IPS-18c (cell line): ENCODE measurements at regions not wholly inside any gene's neighbourhood (a gene's known extent, or its start where the extent isn't known, plus 50 kb on each side); places are given as distances from the start of the nearest gene placed in this dataset.

Source experiments
- H3K4me3 ChIP-seq: 2 replicates; pipeline ENCODE4 v1.7.0; 2013; ENCODE audit warnings: low read depth, mild to moderate bottlenecking, low read length, moderate library complexity; ENCODE audit not compliant: insufficient read depth
- H3K9me3 ChIP-seq: one replicate; pipeline ENCODE4 v1.6.1; 2013; ENCODE audit warnings: mild to moderate bottlenecking, low read length, moderate library complexity; ENCODE audit not compliant: control insufficient read depth, insufficient read depth

DNA sequence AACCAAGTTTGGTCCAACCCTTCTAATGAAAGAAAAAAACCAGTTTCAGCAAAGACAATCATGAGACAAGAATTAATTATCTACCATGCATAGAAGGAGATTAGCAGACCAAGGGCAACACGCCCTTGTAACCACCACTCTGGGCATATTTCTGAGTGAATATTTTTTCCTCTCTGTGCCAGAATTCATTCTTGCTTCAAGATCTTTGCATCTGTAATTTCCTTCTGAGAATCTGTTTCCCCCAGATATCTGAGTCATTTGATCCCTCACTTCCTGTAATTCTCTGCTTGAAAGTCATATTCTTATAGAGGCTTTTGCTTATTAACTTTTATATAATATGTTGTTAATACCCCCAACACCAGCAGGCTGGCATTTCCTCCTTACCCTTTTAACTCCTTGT, 243.7 kb downstream of the SLC16A7 start:
- H3K9me3 ChIP-seq: no peaks in the 10 kb centered on the region
- H3K4me3 ChIP-seq: no peak overlapping the region

DNA sequence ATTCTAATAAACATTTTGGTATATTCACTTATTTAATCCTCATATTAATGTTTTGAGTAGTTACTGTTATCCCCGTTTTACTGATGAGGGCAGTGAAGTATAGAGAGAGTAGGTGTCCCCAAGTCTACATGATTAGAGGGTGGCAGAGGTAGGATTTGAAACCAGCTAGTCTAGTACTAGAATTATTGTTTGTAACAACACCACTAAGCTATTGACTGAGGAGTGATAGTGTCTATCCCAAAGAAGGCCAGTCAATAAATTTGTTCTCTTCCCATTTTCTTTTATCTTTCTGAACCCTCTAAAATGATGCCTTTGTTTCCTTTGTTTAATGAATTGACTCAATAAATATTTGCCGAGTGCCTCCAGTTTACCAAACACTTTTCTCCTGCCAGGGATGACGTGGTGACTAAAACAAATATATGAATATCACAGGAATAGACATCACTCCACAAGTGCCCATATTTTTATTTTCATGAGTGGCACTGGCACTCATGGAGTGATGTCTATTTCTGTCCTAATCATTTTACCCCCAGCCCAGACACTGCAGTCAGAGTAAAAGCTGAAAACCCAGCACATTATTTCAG, 247.5 kb downstream of the SLC16A7 start:
- H3K9me3 ChIP-seq: no peaks in the 10 kb centered on the region
- H3K4me3 ChIP-seq: no peak overlapping the region

DNA sequence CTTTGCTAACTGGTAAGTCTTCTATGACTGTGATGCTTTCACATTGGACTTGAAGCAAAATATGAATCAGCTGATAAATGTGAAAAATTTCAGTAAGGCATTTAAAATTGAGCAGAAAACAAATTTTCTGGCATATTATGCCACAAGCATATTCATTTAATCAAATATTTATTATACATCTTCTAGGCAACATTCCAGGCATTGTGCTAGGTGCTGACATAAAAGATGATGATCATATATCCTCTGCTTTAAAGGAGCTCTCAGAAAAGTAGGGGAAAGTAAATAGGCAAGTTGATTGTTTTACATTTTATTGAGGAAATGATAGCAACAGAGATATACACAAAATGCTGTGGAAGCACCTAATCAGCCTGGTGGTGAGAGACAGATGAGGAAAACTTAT, 248.9 kb downstream of the SLC16A7 start:
- no peaks in the 10 kb centered on the region for H3K9me3 ChIP-seq
- H3K4me3 ChIP-seq: no peak overlapping the region

DNA sequence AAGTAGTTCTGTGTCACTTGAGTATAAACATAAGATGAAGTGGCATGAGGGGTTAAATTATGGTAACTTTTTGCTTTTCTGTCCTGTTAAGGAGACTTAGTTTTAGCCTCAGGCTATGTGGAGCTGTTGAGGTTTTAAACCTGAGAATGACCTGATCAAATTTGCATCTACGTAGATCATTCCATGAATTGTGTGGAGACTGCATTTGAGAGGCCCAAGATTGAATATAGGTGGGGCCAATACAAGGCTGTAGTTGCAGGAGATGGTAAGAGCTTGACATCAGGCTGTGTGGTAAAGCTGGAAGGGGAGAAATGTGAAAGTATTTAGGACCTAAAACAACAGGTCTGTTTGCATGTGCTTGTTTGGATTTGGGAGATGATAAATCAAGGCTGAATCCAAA, 249.5 kb downstream of the SLC16A7 start:
- H3K9me3 ChIP-seq: no peaks in the 10 kb centered on the region

DNA sequence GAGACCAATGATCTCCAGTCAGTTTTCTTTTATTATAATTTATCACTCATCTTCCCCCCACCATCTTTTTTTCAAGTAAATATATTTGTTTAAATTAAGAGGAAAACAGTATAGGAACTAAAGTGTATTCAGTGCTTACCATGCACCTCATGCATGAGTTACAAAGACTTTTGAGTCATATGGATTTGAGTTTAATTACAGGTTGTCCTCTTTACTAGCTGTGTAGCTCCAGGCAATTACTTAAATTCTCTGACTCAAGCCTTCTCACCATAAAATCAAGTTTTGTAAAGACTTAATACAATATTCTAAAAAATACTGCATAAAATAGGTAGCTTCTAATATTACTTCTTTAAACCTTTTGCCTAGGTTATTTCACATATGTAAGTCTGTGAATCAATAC, 251.3 kb downstream of the SLC16A7 start:
- Histone ChIP-seq H3K4me3 (no peak overlapping the region), H3K9me3 (no peaks in the 10 kb centered on the region)

More for the DNA sequence above, 249.5 kb downstream of the SLC16A7 start:
- H3K4me3 ChIP-seq: no peak overlapping the region

DNA sequence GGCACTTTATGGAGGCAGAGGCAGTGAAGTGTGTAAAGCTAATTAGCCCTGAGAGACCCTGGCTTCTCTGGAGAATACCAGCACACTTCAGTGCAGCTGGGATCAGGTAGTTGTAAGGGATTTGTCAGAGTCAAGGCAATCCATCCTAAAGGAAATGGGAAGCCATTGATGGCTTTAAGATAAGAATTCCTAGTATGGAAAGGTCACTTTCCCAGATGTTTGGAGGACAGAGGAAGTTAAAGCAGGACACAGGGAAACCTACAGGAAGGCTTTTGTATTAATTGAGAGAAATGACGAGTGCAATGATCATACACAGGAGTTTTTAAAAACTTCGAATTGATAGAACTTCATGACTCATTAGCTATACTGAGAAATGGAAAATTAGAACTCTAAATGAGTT, 254.4 kb downstream of the SLC16A7 start:
- Histone ChIP-seq H3K9me3 (no peaks in the 10 kb centered on the region), H3K4me3 (no peak overlapping the region)

DNA sequence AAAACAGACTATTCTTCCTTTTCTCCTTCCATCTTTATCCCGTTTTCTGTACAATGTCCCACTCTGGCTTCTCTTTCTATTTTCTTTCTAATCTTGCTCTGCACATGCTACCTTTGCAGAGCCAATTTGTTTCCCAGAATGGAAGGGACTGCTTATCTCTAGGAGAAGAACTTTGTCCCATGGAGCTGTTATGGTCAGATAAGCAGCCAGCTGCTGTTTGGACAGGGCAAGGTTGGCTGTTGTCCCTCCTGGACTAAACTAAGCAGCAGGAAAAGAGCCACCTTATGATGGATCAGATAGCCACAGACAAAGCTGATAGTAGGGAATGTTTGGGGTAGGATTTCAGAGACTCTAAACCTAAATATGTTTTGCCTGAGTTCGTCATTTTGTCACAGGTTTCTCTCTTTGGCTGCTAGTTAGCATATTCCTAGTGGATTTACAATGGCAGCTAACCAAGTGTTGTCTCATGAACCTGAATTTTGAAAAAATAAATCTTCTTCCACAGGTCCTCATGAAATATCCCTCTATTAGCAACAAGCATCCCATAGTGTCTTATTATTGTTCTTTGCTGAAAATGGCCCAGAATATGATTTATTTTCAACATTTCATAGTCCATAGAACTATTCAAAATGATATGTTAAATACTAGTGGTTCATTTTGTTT, 262.8 kb downstream of the SLC16A7 start:
- H3K9me3 ChIP-seq: peaks cover 3% of the 10 kb centered on the region
- H3K4me3 ChIP-seq: no peak overlapping the region

DNA sequence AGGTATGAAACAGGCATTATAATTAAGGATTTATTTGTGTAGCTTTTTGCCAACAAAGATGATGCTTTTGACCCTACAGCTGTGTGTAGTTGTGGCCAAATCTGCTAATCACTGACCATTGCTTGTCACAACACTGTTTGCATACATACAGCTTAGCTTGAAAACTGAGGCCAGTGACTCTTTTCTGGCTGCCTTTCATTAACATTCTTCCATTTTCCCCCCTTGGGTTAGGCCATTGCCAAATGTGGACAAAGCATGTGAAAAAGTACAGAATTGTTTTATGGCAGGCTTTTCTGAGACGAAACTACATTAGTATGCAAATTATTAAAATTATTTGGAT, 263.3 kb downstream of the SLC16A7 start:
- H3K9me3 ChIP-seq: peaks cover 3% of the 10 kb centered on the region
- no peak overlapping the region for H3K4me3 ChIP-seq

DNA sequence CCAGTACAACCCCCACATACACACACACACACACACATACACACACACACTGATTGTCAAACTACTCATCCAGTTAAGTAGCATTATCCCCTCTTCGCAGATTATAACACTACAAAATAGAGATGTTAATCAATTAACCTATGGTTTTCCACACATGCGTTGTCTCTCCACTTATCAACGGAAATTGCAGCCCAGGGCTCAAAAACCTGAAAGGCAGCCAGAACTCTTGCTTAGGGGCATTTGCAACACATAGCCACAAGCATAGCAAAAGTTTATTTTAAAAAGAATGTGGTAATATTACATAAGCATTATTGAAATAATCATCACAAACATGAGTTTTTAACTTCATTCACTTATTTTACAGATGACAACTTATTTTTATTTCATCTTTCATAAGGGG, 265.8 kb downstream of the SLC16A7 start:
- Histone ChIP-seq H3K4me3 (no peak overlapping the region), H3K9me3 (peaks cover 3% of the 10 kb centered on the region)

DNA sequence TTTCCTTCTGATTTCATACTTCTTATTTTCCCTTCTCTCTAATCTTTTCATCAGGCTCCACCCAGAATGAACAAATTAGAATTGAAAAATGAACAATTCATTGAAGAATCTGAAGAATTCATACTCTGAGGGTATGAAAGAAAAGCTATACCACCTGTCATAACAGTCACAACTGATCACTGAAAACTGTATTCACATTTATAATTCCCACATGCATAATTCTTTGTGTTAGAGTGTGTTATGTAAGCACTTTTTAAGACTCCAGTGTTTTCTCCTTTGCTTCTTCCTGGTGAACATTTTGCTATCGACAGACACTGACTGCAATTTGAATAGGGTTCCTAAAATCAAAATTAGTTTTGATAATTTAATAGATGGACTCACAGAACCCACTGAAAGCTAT, 271.2 kb downstream of the SLC16A7 start:
- no peaks in the 10 kb centered on the region for H3K9me3 ChIP-seq

DNA sequence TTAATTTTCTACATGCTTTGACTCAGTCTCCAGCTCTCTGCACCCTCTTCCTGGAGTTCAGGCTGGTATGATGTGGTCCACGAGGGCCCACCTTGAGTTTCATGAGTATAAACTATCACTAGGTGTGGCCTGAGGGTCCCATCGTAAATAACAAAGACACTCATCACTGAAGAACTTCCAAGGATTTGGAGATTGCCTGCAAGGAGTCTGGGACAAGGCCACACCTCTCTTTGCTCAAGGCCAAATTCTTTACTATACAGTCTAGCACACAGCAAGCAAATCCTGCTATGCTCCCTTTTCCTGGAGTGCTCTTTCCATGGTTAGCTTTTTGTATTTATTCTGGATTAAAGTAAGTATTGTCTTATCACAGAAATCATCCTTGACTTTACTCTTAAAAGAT, 271.9 kb downstream of the SLC16A7 start:
- Histone ChIP-seq H3K9me3 (no peaks in the 10 kb centered on the region), H3K4me3 (no peak overlapping the region)

More for the DNA sequence above, 271.2 kb downstream of the SLC16A7 start:
- no peak overlapping the region for H3K4me3 ChIP-seq

DNA sequence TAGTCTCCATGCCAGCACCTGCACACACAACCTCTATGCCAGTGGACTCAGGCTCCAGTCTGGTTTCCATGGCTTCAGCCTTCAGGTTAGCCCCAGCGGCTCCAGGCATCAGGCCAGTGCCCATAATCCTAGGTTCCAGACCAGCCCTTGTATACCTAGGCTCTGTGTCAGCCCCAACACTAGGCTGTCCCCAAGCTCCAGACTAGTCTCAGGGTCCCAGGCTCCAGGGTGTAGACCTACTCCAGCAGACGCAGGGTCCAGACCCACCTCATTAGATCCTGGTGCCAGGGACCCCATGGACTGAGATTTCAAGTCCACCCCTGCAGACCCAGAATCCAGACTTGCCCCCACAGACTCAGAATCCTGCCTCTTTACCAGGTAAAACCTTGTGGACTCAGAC, 275.9 kb downstream of the SLC16A7 start:
- no peaks in the 10 kb centered on the region for H3K9me3 ChIP-seq

DNA sequence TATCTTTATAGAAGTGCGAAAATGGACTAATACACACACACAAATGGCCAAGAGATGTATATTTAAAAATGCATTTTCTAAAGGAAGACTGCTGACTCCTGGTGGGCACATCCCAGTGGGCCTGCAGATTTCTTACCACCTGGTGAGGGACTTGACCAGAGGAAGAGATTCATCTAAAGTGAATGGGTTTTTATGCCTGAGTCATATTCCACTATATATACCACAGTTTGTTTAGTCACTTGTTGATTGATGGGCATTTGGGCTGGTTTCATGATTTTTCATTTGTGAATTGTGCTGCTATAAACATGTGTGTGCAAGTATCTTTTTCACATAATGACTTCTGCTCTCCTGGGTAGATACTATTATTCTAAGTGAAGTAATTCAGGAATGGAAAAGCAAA, 277.3 kb downstream of the SLC16A7 start:
- no peak overlapping the region for H3K4me3 ChIP-seq
- H3K9me3 ChIP-seq: no peaks in the 10 kb centered on the region

More for the DNA sequence above, 275.9 kb downstream of the SLC16A7 start:
- H3K4me3 ChIP-seq: no peak overlapping the region

DNA sequence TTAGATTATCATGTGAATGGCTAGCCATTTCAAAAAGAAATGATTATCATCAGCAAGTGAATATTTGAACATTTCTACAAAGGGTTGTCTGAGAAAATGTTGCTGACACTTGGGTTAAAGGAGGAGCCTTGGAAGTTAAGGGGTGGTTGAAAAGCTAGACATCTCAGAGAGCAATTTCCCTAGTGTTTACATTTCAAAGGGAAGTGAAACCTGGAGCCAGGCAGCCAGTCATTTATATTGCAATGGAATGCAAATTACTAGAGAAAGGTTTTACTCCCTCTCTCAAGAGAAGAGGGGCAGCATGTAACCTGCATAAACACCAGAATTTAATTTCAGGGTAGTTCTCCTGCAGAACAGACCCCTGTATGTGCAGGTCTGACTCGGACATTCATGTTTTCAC, 279.0 kb downstream of the SLC16A7 start:
- Histone ChIP-seq H3K4me3 (no peak overlapping the region), H3K9me3 (no peaks in the 10 kb centered on the region)

DNA sequence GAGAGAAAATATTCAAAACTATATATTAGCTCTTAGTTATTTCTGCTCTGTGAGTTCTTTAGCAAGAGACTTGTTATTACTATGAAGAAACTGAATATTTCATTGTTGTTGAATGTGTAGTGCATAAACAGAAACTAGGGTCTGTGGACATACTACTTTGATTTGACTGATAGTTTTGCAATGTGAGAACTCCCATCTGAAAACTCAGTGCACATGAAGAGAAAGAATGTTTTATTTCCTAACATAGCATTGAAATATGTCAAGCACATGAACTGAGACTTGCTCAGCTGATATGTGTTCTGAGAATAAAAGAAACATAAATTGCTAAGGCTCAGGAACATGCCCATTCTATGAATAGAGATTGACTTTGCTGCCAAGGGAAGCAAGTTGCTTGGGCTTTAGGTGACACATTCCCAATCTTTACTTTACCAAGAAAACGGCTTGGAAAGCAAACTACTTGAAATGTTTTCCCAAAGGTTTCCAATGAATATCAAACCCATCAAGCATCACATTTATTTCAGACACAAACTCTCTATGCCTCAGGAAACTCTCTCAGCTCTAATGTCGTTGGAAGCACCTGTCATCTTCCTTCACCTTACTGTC, 290.4 kb downstream of the SLC16A7 start:
- H3K4me3 ChIP-seq: no peak overlapping the region
- H3K9me3 ChIP-seq: no peaks in the 10 kb centered on the region

DNA sequence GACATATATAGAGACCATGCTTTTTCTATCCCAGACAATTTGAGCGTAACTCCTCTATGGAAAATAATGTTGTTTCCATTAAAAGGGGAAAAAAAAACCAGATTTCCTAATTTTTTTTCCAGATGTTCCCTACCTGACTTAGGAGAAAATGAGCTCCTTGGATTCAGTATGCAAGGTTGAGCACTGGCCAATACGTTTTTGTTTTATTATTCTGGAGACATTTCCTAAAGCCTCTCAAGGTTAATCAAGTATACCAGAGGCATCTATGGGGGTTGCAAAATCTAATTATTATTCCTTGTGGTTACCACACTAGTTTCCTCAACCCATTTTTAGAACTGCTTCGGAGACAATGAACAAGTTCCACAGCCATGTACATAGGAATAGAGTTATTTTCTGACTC, 291.3 kb downstream of the SLC16A7 start:
- H3K4me3 ChIP-seq: no peak overlapping the region
- H3K9me3 ChIP-seq: no peaks in the 10 kb centered on the region

DNA sequence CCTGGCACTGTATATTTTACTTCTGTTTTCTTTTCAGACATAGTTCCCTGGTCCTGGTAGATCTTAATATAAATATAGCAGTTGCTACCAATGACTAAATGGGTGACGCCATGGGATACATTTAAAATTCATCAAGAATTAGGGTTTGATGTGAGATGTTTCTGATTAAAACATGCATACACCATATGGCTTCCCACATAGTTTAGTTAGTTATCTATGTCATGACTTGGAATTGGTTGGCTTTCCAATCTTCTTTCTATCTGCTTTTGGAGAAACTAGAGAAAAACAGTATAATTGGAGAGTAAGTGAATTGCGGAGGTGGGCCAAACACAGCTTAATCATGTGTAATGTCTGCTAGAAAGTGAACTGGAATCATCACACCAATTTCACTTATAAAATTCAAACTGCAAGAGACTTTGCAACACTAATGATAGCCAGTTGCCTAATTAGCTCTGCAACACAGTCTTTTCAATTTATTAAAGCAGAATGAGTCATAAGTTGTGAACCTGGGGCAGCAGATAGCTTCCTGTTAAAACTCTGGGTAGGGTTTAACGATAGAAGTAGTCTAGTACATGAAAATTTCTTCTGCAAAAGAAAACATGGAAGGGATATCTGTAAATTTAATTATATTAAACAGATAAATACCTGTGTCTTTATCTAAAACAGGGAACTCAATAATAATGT, 295.2 kb downstream of the SLC16A7 start:
- no peaks in the 10 kb centered on the region for H3K9me3 ChIP-seq
- H3K4me3 ChIP-seq: no peak overlapping the region

DNA sequence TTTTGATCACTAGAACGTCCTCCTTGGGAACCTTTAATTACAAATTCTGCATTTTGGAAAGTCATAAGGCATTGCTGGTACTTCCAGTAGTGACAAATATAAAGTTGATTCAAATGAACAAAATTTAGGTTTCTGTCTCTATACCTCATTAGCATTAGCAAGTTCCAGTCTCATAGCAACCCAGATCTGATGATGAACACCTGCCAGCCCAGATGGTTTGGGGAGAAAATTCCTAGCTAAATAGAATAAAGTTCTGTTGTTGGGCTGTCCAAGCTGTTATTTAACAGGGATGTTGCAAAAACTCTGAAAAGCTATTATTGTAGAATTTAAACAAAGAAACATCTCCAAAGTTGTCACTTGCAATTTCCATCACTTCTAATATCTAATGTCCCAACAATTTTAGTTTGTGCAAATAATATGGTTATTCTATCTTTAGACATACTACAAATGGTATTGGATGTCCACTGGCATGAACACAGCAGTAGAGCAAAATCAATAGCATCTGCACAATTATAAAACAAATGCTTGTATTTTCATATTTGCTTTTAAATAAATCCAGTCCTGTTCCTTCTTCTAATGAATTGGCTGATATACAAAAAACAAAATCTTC, 299.4 kb downstream of the SLC16A7 start:
- no peaks in the 10 kb centered on the region for H3K9me3 ChIP-seq
- H3K4me3 ChIP-seq: no peak overlapping the region
